ENCODE measurements at regions not wholly inside any gene's neighbourhood (a gene's known extent, or its start where the extent isn't known, plus 50 kb on each side); places are given as distances from the start of the nearest gene placed in this dataset.

GRCh38 chr6:119545245-119545644 is 195.7 kb upstream of the MAN1A1 start:
- TF ChIP-seq SRF (IDR thresholded peaks at IDR 0.05; ENCODE audit: low read depth, low read length), result no peak
- no peak for TF ChIP-seq EP300 (IDR thresholded peaks at IDR 0.05; ENCODE audit: borderline replicate concordance in 1 of 2, low read depth in 2 of 2, low read length in 2 of 2)
- no peak for TF ChIP-seq ASH2L (IDR thresholded peaks at IDR 0.05; ENCODE audit: low read length)
- no peak for TF ChIP-seq CEBPB (IDR thresholded peaks at IDR 0.05; ENCODE audit: low read depth, low read length)
- TF ChIP-seq, protein P1, sequence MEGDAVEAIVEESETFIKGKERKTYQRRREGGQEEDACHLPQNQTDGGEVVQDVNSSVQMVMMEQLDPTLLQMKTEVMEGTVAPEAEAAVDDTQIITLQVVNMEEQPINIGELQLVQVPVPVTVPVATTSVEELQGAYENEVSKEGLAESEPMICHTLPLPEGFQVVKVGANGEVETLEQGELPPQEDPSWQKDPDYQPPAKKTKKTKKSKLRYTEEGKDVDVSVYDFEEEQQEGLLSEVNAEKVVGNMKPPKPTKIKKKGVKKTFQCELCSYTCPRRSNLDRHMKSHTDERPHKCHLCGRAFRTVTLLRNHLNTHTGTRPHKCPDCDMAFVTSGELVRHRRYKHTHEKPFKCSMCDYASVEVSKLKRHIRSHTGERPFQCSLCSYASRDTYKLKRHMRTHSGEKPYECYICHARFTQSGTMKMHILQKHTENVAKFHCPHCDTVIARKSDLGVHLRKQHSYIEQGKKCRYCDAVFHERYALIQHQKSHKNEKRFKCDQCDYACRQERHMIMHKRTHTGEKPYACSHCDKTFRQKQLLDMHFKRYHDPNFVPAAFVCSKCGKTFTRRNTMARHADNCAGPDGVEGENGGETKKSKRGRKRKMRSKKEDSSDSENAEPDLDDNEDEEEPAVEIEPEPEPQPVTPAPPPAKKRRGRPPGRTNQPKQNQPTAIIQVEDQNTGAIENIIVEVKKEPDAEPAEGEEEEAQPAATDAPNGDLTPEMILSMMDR (IDR thresholded peaks at IDR 0.05; ENCODE audit: control extremely low read depth in 1 of 3, insufficient read depth in 1 of 3, low read depth in 1 of 3, low read length in 3 of 3), result no peak
- TF ChIP-seq MAX (IDR thresholded peaks at IDR 0.05), result no peak
- TF ChIP-seq CHD1 (IDR thresholded peaks at IDR 0.05; ENCODE audit: low read depth, low read length), result no peak
- TF ChIP-seq EZH2 (IDR thresholded peaks at IDR 0.05; ENCODE audit: low read depth, low read length, severe bottlenecking), result no peak
- TF ChIP-seq, protein P2, sequence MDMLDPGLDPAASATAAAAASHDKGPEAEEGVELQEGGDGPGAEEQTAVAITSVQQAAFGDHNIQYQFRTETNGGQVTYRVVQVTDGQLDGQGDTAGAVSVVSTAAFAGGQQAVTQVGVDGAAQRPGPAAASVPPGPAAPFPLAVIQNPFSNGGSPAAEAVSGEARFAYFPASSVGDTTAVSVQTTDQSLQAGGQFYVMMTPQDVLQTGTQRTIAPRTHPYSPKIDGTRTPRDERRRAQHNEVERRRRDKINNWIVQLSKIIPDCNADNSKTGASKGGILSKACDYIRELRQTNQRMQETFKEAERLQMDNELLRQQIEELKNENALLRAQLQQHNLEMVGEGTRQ (IDR thresholded peaks at IDR 0.05; ENCODE audit: low read length), result no peak
- no peak for TF ChIP-seq KDM5A (IDR thresholded peaks at IDR 0.05; ENCODE audit: low read length)
